ENCODE measurements at regions not wholly inside any gene's neighbourhood (a gene's known extent, or its start where the extent isn't known, plus 50 kb on each side); places are given as distances from the start of the nearest gene placed in this dataset.
"Not testable (repeated sequence)": the region's sequence is repeated elsewhere in the genome, so short reads cannot be mapped to it uniquely, and the experiment has no call there.

- DNase-seq, result not testable (repeated sequence)
These were observed 105.8 kb upstream of the GRK3 start for GRCh38 chr22:25458631-25459030.

- not testable (repeated sequence) for DNase-seq
These were observed 103.8 kb upstream of the GRK3 start for GRCh38 chr22:25460682-25461081.

GRCh38 chr22:25461301-25461700 lies 103.2 kb upstream of the GRK3 start:
- DNase-seq, result no peak

GRCh38 chr22:25462474-25463346 lies 101.8 kb upstream of the GRK3 start:
- DNase-seq, result peak; percentile 54

GRCh38 chr22:25463347-25463628 lies 101.2 kb upstream of the GRK3 start:
- DNase-seq, result not testable (repeated sequence)

- not testable (repeated sequence) for DNase-seq
These were observed 100.1 kb upstream of the GRK3 start for GRCh38 chr22:25464326-25464725.

GRCh38 chr22:25465949-25466348 lies 98.5 kb upstream of the GRK3 start:
- DNase-seq, result no peak

GRCh38 chr22:25472382-25472781 lies 92.1 kb upstream of the GRK3 start:
- no peak for DNase-seq

GRCh38 chr22:25475257-25476022 lies 89.0 kb upstream of the GRK3 start:
- DNase-seq, result peak; percentile 57

GRCh38 chr22:25477358-25477757 lies 87.1 kb upstream of the GRK3 start:
- DNase-seq, result no peak

GRCh38 chr22:25478111-25478510 lies 86.4 kb upstream of the GRK3 start:
- DNase-seq, result no peak

GRCh38 chr22:25478528-25478927 lies 85.9 kb upstream of the GRK3 start:
- peak; percentile 7 for DNase-seq

GRCh38 chr22:25480868-25481267 lies 83.6 kb upstream of the GRK3 start:
- not testable (repeated sequence) for DNase-seq

- DNase-seq, result no peak
These were observed 82.2 kb upstream of the GRK3 start for GRCh38 chr22:25482091-25482760.

- no peak for DNase-seq
These were observed 81.4 kb upstream of the GRK3 start for GRCh38 chr22:25482868-25483639.

GRCh38 chr22:25483931-25484330 lies 80.5 kb upstream of the GRK3 start:
- DNase-seq, result no peak

GRCh38 chr22:25484521-25485315 lies 79.8 kb upstream of the GRK3 start:
- DNase-seq, result no peak

GRCh38 chr22:25485626-25486545 lies 78.6 kb upstream of the GRK3 start:
- DNase-seq, result no peak

GRCh38 chr22:25487508-25487907 lies 77.0 kb upstream of the GRK3 start:
- no peak for DNase-seq

Data from skin of body (tissue), 1 donor.